Sigmoid colon (tissue), 6 donors: ENCODE measurements at regions not wholly inside any gene's neighbourhood (a gene's known extent, or its start where the extent isn't known, plus 50 kb on each side); places are given as distances from the start of the nearest gene placed in this dataset.

Experiments used
- DNase-seq: peaks from one replicate; pipeline ENCODE4 v3.0.0-alpha.2; 2019
- H3K27ac ChIP-seq, 4 donors: fragments of 200-600 bp; sonication (generic); one replicate each; pipeline ENCODE4 v1.5.1; 2016 to 2019; ENCODE audit warnings: mild to moderate bottlenecking in 1 of 4
- H3K27me3 ChIP-seq, 3 donors: fragments of 200-600 bp; sonication (generic); one replicate each; pipeline ENCODE4 v1.5.1; 2019; ENCODE audit warnings: mild to moderate bottlenecking in 1 of 3
- H3K36me3 ChIP-seq, 4 donors: fragments of 200-600 bp; sonication (generic); one replicate each; pipeline ENCODE4 v1.5.1; 2016 to 2019
- H3K4me1 ChIP-seq, 4 donors: fragments of 200-600 bp; sonication (generic); one replicate each; pipeline ENCODE4 v1.5.1; 2017 to 2019
- H3K4me3 ChIP-seq, 4 donors: fragments of 200-600 bp; sonication (generic); one replicate each; pipeline ENCODE4 v1.5.1; 2017 to 2019; ENCODE audit warnings: mild to moderate bottlenecking in 2 of 4, moderate library complexity in 1 of 4
- H3K9me3 ChIP-seq, 4 donors: fragments of 200-600 bp in 3 of 4; sonication (generic) in 3 of 4; one replicate each; pipeline versions ENCODE4 v1.5.1 to v1.6.1; 2013 to 2019
- CTCF ChIP-seq, 4 experiments: fragments of 450-650 bp in 3 of 4; fragments of 200-600 bp in 1 of 4; IDR thresholded peaks; one replicate each; pipeline ENCODE4 v1.5.1; 2016 to 2019; ENCODE audit warnings: antibody characterized with exemption in 4 of 4, mild to moderate bottlenecking in 3 of 4, moderate library complexity in 2 of 4
- EP300 ChIP-seq, 4 donors: sonication (generic); formaldehyde crosslinking; IDR thresholded peaks; one replicate each; pipeline ENCODE4 v1.6.1; 2017; ENCODE audit warnings: antibody characterized with exemption in 4 of 4
- POLR2A ChIP-seq, 2 donors: fragments of 450-650 bp; IDR thresholded peaks; one replicate each; pipeline ENCODE4 v1.6.1; 2016; ENCODE audit warnings: antibody characterized with exemption in 2 of 2, mild to moderate bottlenecking in 2 of 2, moderate library complexity in 2 of 2
- POLR2AphosphoS5 ChIP-seq, 4 donors: sonication (generic); formaldehyde crosslinking; IDR thresholded peaks; one replicate each; pipeline ENCODE4 v1.6.1; 2017; ENCODE audit warnings: antibody characterized with exemption in 4 of 4
- WGBS, 2 donors: extraction: QIAGEN DNeasy Blood & Tissue Kit; methylation state at CpG; one replicate each; pipeline ENCODE4 v1.1.7; 2013; 5-methylcytosine and 5-hydroxymethylcytosine counted together
- intact Hi-C: fragments of 100-400 bp; cut with DNase I; formaldehyde crosslinking; loops from one replicate; pipeline ENCODE4 v1.15.1; 2023
- donor health status: healthy with polysubstance abuse.
- donor health status: healthy.

GRCh38 chr14:27164139-27164538 is 566.3 kb upstream of the NOVA1 start:
- H3K27ac ChIP-seq = no peak overlapping the region
- H3K9me3 ChIP-seq = peaks cover 0 to 5% (median 2%) of the 10 kb centered on the region in 4 donors
- H3K4me3 ChIP-seq = no peak overlapping the region
- H3K27me3 ChIP-seq = no peaks in the 10 kb centered on the region
- intact Hi-C loops = no loop called here
- no peaks in the 10 kb centered on the region for H3K36me3 ChIP-seq
- WGBS, 2 donors = 95 to 97% methylated on average over 8 of the region's 8 CpGs
- TF ChIP-seq POLR2AphosphoS5 (IDR thresholded peaks at IDR 0.05) = no peak
- TF ChIP-seq POLR2A (IDR thresholded peaks at IDR 0.05) = no peak
- no peak for TF ChIP-seq CTCF (IDR thresholded peaks at IDR 0.05)
- no peak for TF ChIP-seq EP300 (IDR thresholded peaks at IDR 0.05)
- no peak for DNase-seq
- no peaks in the 10 kb centered on the region for H3K4me1 ChIP-seq

- H3K27me3 ChIP-seq = no peaks in the 10 kb centered on the region
- H3K4me3 ChIP-seq = no peak overlapping the region
- 82 to 86% methylated on average over 6 of the region's 6 CpGs for WGBS, 2 donors
- no peaks in the 10 kb centered on the region for H3K4me1 ChIP-seq
- peaks cover 0 to 4% (median 0%) of the 10 kb centered on the region in 4 donors for H3K9me3 ChIP-seq
- H3K27ac ChIP-seq = no peak overlapping the region
- no peak for DNase-seq
- H3K36me3 ChIP-seq = no peaks in the 10 kb centered on the region
- TF ChIP-seq CTCF (IDR thresholded peaks at IDR 0.05) = no peak
- TF ChIP-seq POLR2AphosphoS5 (IDR thresholded peaks at IDR 0.05) = no peak
- TF ChIP-seq EP300 (IDR thresholded peaks at IDR 0.05) = no peak
- no peak for TF ChIP-seq POLR2A (IDR thresholded peaks at IDR 0.05)
- intact Hi-C loops = no loop called here
Measured at GRCh38 chr14:27175489-27175888, 577.7 kb upstream of the NOVA1 start.

GRCh38 chr14:27181333-27181732 is 583.5 kb upstream of the NOVA1 start:
- Histone ChIP-seq H3K4me1 (no peaks in the 10 kb centered on the region), H3K9me3 (no peaks in the 10 kb centered on the region)
- 87 to 92% methylated on average over 5 of the region's 5 CpGs for WGBS, 2 donors

GRCh38 chr14:27184427-27184826 is 586.6 kb upstream of the NOVA1 start:
- no peak for TF ChIP-seq CTCF (IDR thresholded peaks at IDR 0.05)
- TF ChIP-seq POLR2A (IDR thresholded peaks at IDR 0.05) = no peak
- no peak for TF ChIP-seq POLR2AphosphoS5 (IDR thresholded peaks at IDR 0.05)
- TF ChIP-seq EP300 (IDR thresholded peaks at IDR 0.05) = no peak
- no peaks in the 10 kb centered on the region for H3K4me1 ChIP-seq
- no peak for DNase-seq
- no peaks in the 10 kb centered on the region for H3K36me3 ChIP-seq
- H3K4me3 ChIP-seq = no peak overlapping the region
- intact Hi-C loops = no loop called here
- H3K9me3 ChIP-seq = no peaks in the 10 kb centered on the region
- no peaks in the 10 kb centered on the region for H3K27me3 ChIP-seq
- WGBS, 2 donors = 76 to 82% methylated on average over 4 of the region's 4 CpGs
- no peak overlapping the region for H3K27ac ChIP-seq

More at GRCh38 chr14:27181333-27181732, 583.5 kb upstream of the NOVA1 start:
- no peak for DNase-seq
- intact Hi-C loops = no loop called here
- Histone ChIP-seq H3K27ac (no peak overlapping the region), H3K4me3 (no peak overlapping the region), H3K36me3 (no peaks in the 10 kb centered on the region), H3K27me3 (no peaks in the 10 kb centered on the region)
- TF ChIP-seq EP300 (IDR thresholded peaks at IDR 0.05) = no peak

- H3K27me3 ChIP-seq = no peaks in the 10 kb centered on the region
- H3K36me3 ChIP-seq = no peaks in the 10 kb centered on the region
- H3K4me1 ChIP-seq = no peaks in the 10 kb centered on the region
- no peak for TF ChIP-seq EP300 (IDR thresholded peaks at IDR 0.05)
- no peak for TF ChIP-seq POLR2AphosphoS5 (IDR thresholded peaks at IDR 0.05)
- TF ChIP-seq CTCF (IDR thresholded peaks at IDR 0.05) = no peak
- no peak for TF ChIP-seq POLR2A (IDR thresholded peaks at IDR 0.05)
- intact Hi-C loops = no loop called here
- H3K4me3 ChIP-seq = no peak overlapping the region
- H3K27ac ChIP-seq = no peak overlapping the region
- DNase-seq = no peak
- 86 to 88% methylated on average over 1 of the region's 1 CpG for WGBS, 2 donors
- no peaks in the 10 kb centered on the region for H3K9me3 ChIP-seq
Measured at GRCh38 chr14:27186048-27186447, 588.2 kb upstream of the NOVA1 start.
